ENCODE measurements at regions not wholly inside any gene's neighbourhood (a gene's known extent, or its start where the extent isn't known, plus 50 kb on each side); places are given as distances from the start of the nearest gene placed in this dataset.

DNA sequence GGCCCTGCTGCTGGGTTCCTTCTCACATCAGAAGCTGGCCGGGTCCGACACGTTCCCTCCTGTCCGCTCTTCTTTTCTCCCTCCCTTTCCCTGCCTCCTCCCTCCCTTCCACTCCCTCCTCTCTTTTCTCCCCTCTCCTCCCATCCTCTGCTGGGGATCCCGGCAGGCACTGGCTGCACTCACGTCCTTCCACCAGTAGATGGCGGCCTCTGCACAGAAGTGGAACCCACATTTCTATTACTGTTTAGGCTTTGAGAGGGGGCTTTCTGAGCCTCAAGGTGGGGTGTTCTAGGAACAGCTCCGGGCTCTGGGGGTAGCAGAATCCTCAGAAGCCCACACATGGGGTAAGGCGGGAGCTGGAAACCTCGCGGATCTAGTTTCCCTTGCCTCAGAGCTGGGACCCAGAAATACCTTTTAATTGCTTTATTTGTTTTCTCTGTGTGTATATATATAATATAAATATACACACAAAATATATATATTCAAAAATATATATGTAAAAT is 294.2 kb downstream of the ZNF536 start:
- Histone ChIP-seq H3K4me2 (ENCODE audit: low read length) (no peak overlapping the region), H3K9me3 (ENCODE audit: low read length) (no peaks in the 10 kb centered on the region), H3F3A (ENCODE audit: insufficient read depth, low read length, poor library complexity, severe bottlenecking) (no peaks in the 10 kb centered on the region), H3K79me2 (replicated peaks; ENCODE audit: insufficient read depth, low read length) (no peaks in the 10 kb centered on the region), H3K9ac (ENCODE audit: low read length) (no peak overlapping the region), H3K36me3 (ENCODE audit: insufficient read depth, low read length) (no peaks in the 10 kb centered on the region), H3K4me3 (ENCODE audit: low read length) (no peak overlapping the region), H3K9me2 (ENCODE audit: insufficient read depth, low read length) (no peaks in the 10 kb centered on the region), H4K20me1 (ENCODE audit: insufficient read depth) (no peaks in the 10 kb centered on the region), H3K27me3 (ENCODE audit: insufficient read depth, low read depth, low read length) (no peaks in the 10 kb centered on the region), H3K27ac (ENCODE audit: low read length) (no peak overlapping the region), H2AFZ (ENCODE audit: low read depth, low read length) (no peak overlapping the region)
- TF ChIP-seq EP300 (conservative IDR thresholded peaks at IDR 0.05; ENCODE audit: poor library complexity, severe bottlenecking), result no peak
- no peak for TF ChIP-seq EZH2 (IDR thresholded peaks at IDR 0.05; ENCODE audit: borderline replicate concordance, insufficient read depth, low read length, poor library complexity, severe bottlenecking)
- no peak for TF ChIP-seq REST (IDR thresholded peaks at IDR 0.05; ENCODE audit: borderline replicate concordance)
- TF ChIP-seq, protein P1, sequence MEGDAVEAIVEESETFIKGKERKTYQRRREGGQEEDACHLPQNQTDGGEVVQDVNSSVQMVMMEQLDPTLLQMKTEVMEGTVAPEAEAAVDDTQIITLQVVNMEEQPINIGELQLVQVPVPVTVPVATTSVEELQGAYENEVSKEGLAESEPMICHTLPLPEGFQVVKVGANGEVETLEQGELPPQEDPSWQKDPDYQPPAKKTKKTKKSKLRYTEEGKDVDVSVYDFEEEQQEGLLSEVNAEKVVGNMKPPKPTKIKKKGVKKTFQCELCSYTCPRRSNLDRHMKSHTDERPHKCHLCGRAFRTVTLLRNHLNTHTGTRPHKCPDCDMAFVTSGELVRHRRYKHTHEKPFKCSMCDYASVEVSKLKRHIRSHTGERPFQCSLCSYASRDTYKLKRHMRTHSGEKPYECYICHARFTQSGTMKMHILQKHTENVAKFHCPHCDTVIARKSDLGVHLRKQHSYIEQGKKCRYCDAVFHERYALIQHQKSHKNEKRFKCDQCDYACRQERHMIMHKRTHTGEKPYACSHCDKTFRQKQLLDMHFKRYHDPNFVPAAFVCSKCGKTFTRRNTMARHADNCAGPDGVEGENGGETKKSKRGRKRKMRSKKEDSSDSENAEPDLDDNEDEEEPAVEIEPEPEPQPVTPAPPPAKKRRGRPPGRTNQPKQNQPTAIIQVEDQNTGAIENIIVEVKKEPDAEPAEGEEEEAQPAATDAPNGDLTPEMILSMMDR (IDR thresholded peaks at IDR 0.05; ENCODE audit: poor library complexity, severe bottlenecking), result peak; percentile 94
- peak; percentile 91 for TF ChIP-seq RAD21 (conservative IDR thresholded peaks at IDR 0.05)
- TF ChIP-seq MXI1 (conservative IDR thresholded peaks at IDR 0.05; ENCODE audit: poor library complexity, severe bottlenecking), result no peak
- no peak for TF ChIP-seq TAF1 (IDR thresholded peaks at IDR 0.05; ENCODE audit: low read depth)
- peak; percentile 85 for TF ChIP-seq SMC3 (conservative IDR thresholded peaks at IDR 0.05; ENCODE audit: poor library complexity)
- no peak for TF ChIP-seq POLR2AphosphoS5 (IDR thresholded peaks at IDR 0.05)

DNA sequence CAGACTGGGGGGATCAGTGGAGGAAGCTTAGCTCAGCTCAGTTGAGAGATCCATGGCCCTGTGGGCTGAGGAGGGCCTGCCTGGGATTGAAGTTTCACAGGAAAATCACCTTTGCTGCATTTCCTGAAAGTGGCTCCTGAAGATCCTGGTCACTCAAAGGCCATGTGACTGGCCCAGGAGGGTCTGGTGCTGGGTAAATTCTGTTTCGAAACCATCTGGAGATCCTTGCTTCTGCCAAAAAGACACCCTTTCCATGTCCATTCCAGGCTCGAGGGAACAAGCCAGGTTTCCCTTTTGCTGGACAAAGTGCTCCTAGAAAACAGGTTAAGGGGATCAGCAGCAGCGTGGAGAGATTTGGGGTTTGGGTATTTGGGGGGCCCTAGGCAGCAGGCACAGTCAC is 293.3 kb downstream of the ZNF536 start:
- H3K27me3 ChIP-seq (ENCODE audit: insufficient read depth, low read depth, low read length), result no peaks in the 10 kb centered on the region
- H3K4me3 ChIP-seq (ENCODE audit: low read length), result no peak overlapping the region
- H3K79me2 ChIP-seq (replicated peaks; ENCODE audit: insufficient read depth, low read length), result no peaks in the 10 kb centered on the region
- no peak for TF ChIP-seq EZH2 (IDR thresholded peaks at IDR 0.05; ENCODE audit: borderline replicate concordance, insufficient read depth, low read length, poor library complexity, severe bottlenecking)
- no peaks in the 10 kb centered on the region for H3K9me2 ChIP-seq (ENCODE audit: insufficient read depth, low read length)
- H3K9ac ChIP-seq (ENCODE audit: low read length), result no peak overlapping the region
- no peaks in the 10 kb centered on the region for H3F3A ChIP-seq (ENCODE audit: insufficient read depth, low read length, poor library complexity, severe bottlenecking)
- no peak overlapping the region for H3K27ac ChIP-seq (ENCODE audit: low read length)
- H4K20me1 ChIP-seq (ENCODE audit: insufficient read depth), result no peaks in the 10 kb centered on the region
- no peak overlapping the region for H2AFZ ChIP-seq (ENCODE audit: low read depth, low read length)
- no peak overlapping the region for H3K4me2 ChIP-seq (ENCODE audit: low read length)
- H3K9me3 ChIP-seq (ENCODE audit: low read length), result no peaks in the 10 kb centered on the region
- no peaks in the 10 kb centered on the region for H3K36me3 ChIP-seq (ENCODE audit: insufficient read depth, low read length)

Data from neural cell (in vitro differentiated cells).